Natural killer cell (primary cell): ENCODE measurements at regions not wholly inside any gene's neighbourhood (a gene's known extent, or its start where the extent isn't known, plus 50 kb on each side); places are given as distances from the start of the nearest gene placed in this dataset.
A peak's percentile ranks its signal among the peaks of the same experiment; 100 is the strongest.

Experiments
- ATAC-seq, 3 donors: fragments of 150-1000 bp in 2 of 3; fragments of 200-7000 bp in 1 of 3; cut with Tn5 transposase; 1 replicate in 1 of 3; 2 replicates in 2 of 3; pipeline ENCODE4 v1.10.0; 2021; ENCODE audit warnings: mild to moderate bottlenecking in 2 of 3, moderate library complexity in 2 of 3
- DNase-seq, 2 donors: peaks; one replicate each; pipeline versions ENCODE4 v3.0.0 to v3.0.0-alpha.2; 2013 to 2021; ENCODE audit warnings: mixed read lengths in 1 of 2
- H3K27ac ChIP-seq: one replicate; pipeline ENCODE4 v1.5.1; 2013; ENCODE audit warnings: mild to moderate bottlenecking, low read length
- H3K27me3 ChIP-seq: one replicate; pipeline ENCODE4 v1.6.1; 2013; ENCODE audit warnings: low read length; ENCODE audit not compliant: control insufficient read depth, insufficient read depth
- H3K36me3 ChIP-seq: one replicate; pipeline ENCODE4 v1.6.1; 2013; ENCODE audit warnings: low read length; ENCODE audit not compliant: control insufficient read depth, insufficient read depth
- H3K4me1 ChIP-seq: one replicate; pipeline ENCODE4 v1.6.1; 2013; ENCODE audit warnings: low read length; ENCODE audit not compliant: control insufficient read depth, insufficient read depth
- H3K4me3 ChIP-seq: one replicate; pipeline ENCODE4 v1.5.1; 2013; ENCODE audit warnings: low read length
- H3K9me3 ChIP-seq: one replicate; pipeline ENCODE4 v1.6.1; 2013; ENCODE audit warnings: low read length; ENCODE audit not compliant: control insufficient read depth, insufficient read depth
- H3K27ac Mint-ChIP-seq, 2 donors: one replicate each; pipeline ENCODE4 v1.8.0; 2022; ENCODE audit warnings: mild to moderate bottlenecking in 2 of 2, mixed read lengths in 2 of 2, moderate library complexity in 1 of 2
- H3K27me3 Mint-ChIP-seq, 2 donors: one replicate each; pipeline ENCODE4 v1.8.0; 2022; ENCODE audit warnings: low read depth in 2 of 2, mixed read lengths in 2 of 2
- H3K36me3 Mint-ChIP-seq: one replicate; pipeline ENCODE4 v1.8.0; 2022; ENCODE audit warnings: mixed read lengths
- H3K4me1 Mint-ChIP-seq, 2 donors: one replicate each; pipeline ENCODE4 v1.8.0; 2022; ENCODE audit warnings: mixed read lengths in 2 of 2
- H3K4me3 Mint-ChIP-seq: one replicate; pipeline ENCODE4 v1.8.0; 2022; ENCODE audit warnings: mild to moderate bottlenecking, moderate library complexity, mixed read lengths
- H3K9me3 Mint-ChIP-seq, 2 donors: one replicate each; pipeline ENCODE4 v1.8.0; 2022; ENCODE audit warnings: mixed read lengths in 2 of 2
- WGBS: methylation state at CpG from one replicate; pipeline ENCODE4 v1.1.7; 2013; ENCODE audit warnings: missing lambda C conversion rate; ENCODE audit not compliant: insufficient coverage; 5-methylcytosine and 5-hydroxymethylcytosine counted together
- intact Hi-C: fragments of 100-400 bp; cut with micrococcal nuclease; formaldehyde crosslinking; loops from one replicate; pipeline ENCODE4 v1.14.2; 2022
- TF ChIP-seq, protein P1 (sequence below): fragments of 200-600 bp; IDR thresholded peaks from one replicate; pipeline ENCODE4 v1.8.0; 2022; ENCODE audit warnings: antibody characterized with exemption

DNA sequence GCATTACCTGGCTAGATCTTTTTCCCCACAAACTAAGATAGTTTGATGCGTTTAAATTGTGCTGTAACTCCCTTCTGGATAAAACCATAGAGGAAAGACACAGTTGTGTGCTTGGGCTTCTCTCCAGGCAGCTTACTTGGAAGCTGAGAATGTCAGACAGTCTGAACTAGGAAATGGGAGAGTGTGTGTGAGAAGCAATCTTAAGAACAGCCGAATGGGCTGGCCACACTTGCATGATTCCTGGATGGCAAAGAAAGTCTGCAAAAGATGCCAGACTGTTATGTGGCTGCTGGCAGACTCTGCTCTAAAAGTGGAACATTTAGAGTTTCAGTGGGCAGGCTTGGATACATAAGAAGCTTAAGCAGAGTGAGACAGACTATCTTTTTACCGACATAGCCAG lies 384.3 kb upstream of the PSMD7 start:
- Mint-ChIP-seq H3K36me3 (no peaks in the 10 kb centered on the region), H3K4me1 (no peaks in the 10 kb centered on the region), H3K4me3 (no peak overlapping the region), H3K27me3 (no peaks in the 10 kb centered on the region), H3K27ac (no peak overlapping the region), H3K9me3 (peaks cover 0 to 4% of the 10 kb centered on the region in 2 donors)
- no peak overlapping the region for H3K27ac ChIP-seq
- no peaks in the 10 kb centered on the region for H3K36me3 ChIP-seq
- DNase-seq: no peak
- H3K4me1 ChIP-seq: no peaks in the 10 kb centered on the region
- H3K27me3 ChIP-seq: no peaks in the 10 kb centered on the region
- ATAC-seq: no peak
- 87% methylated on average over 3 of the region's 3 CpGs for WGBS
- no peaks in the 10 kb centered on the region for H3K9me3 ChIP-seq
- intact Hi-C loops: no loop called here
- TF ChIP-seq, protein P1, sequence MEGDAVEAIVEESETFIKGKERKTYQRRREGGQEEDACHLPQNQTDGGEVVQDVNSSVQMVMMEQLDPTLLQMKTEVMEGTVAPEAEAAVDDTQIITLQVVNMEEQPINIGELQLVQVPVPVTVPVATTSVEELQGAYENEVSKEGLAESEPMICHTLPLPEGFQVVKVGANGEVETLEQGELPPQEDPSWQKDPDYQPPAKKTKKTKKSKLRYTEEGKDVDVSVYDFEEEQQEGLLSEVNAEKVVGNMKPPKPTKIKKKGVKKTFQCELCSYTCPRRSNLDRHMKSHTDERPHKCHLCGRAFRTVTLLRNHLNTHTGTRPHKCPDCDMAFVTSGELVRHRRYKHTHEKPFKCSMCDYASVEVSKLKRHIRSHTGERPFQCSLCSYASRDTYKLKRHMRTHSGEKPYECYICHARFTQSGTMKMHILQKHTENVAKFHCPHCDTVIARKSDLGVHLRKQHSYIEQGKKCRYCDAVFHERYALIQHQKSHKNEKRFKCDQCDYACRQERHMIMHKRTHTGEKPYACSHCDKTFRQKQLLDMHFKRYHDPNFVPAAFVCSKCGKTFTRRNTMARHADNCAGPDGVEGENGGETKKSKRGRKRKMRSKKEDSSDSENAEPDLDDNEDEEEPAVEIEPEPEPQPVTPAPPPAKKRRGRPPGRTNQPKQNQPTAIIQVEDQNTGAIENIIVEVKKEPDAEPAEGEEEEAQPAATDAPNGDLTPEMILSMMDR: no peak
- H3K4me3 ChIP-seq: no peak overlapping the region

DNA sequence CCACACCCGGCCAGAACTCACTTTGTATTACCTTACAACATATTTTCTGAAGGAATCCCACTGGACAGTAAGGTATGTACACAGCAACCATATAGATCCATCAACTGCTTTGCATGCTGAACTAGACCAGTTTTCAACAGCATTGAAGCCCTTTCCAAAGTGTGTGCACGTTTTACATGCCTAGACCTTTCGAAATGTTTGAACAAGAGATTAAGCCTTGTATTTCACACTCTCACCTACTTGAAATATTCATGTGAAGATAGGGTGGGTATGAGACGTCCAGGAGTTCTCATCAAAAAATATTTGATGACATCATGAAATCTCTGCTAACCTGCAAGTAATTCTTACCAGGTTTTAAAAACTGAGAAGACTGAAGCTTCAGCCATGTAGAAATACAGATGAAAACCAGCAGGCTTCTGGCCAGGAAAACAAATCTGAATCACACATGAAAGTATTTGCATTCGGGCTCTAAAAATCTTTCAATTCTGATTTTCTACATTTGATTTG lies 387.0 kb upstream of the PSMD7 start:
- no peak for ATAC-seq
- 63% methylated on average over 3 of the region's 5 CpGs for WGBS
- H3K27me3 Mint-ChIP-seq: no peaks in the 10 kb centered on the region

DNA sequence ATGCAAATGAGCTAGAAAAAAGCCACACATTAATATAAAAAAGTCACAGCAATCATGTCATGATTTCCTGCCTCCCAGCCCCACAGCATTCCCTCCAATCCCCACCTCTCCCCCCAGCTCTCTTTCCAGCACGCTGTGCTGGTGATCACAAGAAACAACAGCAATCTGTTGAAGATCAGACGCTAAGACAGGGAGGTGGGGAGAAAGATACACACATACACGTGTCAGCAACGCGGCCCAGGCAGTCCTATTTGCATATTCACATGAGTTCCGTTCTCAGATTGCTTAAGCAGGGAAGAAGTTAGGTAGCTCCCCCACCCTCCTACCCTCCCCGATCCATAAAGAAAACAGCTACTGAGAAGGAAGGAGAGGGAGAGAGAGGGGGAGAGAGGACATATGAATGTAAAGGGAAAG lies 405.5 kb upstream of the PSMD7 start:
- Mint-ChIP-seq H3K27me3 (peaks cover 31 to 47% of the 10 kb centered on the region in 2 donors), H3K4me1 (peaks cover 0 to 5% of the 10 kb centered on the region in 2 donors), H3K4me3 (no peak overlapping the region), H3K36me3 (no peaks in the 10 kb centered on the region), H3K27ac (no peak overlapping the region), H3K9me3 (no peaks in the 10 kb centered on the region)
- Histone ChIP-seq H3K36me3 (no peaks in the 10 kb centered on the region), H3K27me3 (peaks cover 8% of the 10 kb centered on the region), H3K27ac (no peak overlapping the region), H3K4me3 (no peak overlapping the region), H3K9me3 (no peaks in the 10 kb centered on the region), H3K4me1 (no peaks in the 10 kb centered on the region)
- TF ChIP-seq, protein P1: no peak
- ATAC-seq (no peak), DNase-seq (peak in 1 of 2 donors; percentile 9)
- 5% methylated on average over 6 of the region's 7 CpGs for WGBS
- intact Hi-C loops: no loop called here

More for the DNA sequence above, 387.0 kb upstream of the PSMD7 start:
- no peak overlapping the region for H3K4me3 Mint-ChIP-seq
- TF ChIP-seq, protein P1: no peak
- Histone ChIP-seq H3K36me3 (no peaks in the 10 kb centered on the region), H3K27ac (no peak overlapping the region), H3K27me3 (no peaks in the 10 kb centered on the region), H3K4me1 (no peaks in the 10 kb centered on the region), H3K9me3 (no peaks in the 10 kb centered on the region), H3K4me3 (no peak overlapping the region)
- no peaks in the 10 kb centered on the region for H3K4me1 Mint-ChIP-seq
- H3K36me3 Mint-ChIP-seq: no peaks in the 10 kb centered on the region
- DNase-seq: no peak
- intact Hi-C loops: no loop called here
- H3K27ac Mint-ChIP-seq: no peak overlapping the region
- H3K9me3 Mint-ChIP-seq: peaks cover 0 to 4% of the 10 kb centered on the region in 2 donors
